Keratinocyte (primary cell): ENCODE measurements at regions not wholly inside any gene's neighbourhood (a gene's known extent, or its start where the extent isn't known, plus 50 kb on each side); places are given as distances from the start of the nearest gene placed in this dataset.

Experiments used
- DNase-seq: peaks from one replicate; pipeline ENCODE4 v3.0.0-alpha.2; 2011; ENCODE audit warnings: low read depth, missing footprints, low spot score
- FAIRE-seq: peaks from 2 replicates; lab custom pipeline; 2011; peaks lifted over from hg19 to GRCh38; lab: Jason Lieb, UNC
- H2AFZ ChIP-seq: 2 replicates; pipeline ENCODE4 v1.6.0; 2012; ENCODE audit warnings: low read length, control low read depth, inconsistent platforms; ENCODE audit not compliant: control insufficient read depth
- H3K27ac ChIP-seq: 2 replicates; pipeline ENCODE4 v1.5.1; 2011; ENCODE audit warnings: low read length; ENCODE audit not compliant: control insufficient read depth, insufficient read depth
- H3K27me3 ChIP-seq: 3 replicates; pipeline ENCODE4 v1.6.0; 2011; ENCODE audit warnings: low read length; ENCODE audit not compliant: control insufficient read depth, insufficient read depth; ENCODE audit errors: extremely low read depth
- H3K36me3 ChIP-seq, 2 experiments: 2 replicates in 1 of 2; 3 replicates in 1 of 2; pipeline ENCODE4 v1.5.1; 2011; ENCODE audit warnings: low read length in 2 of 2, mild to moderate bottlenecking in 1 of 2; ENCODE audit not compliant: control insufficient read depth in 2 of 2, insufficient read depth in 2 of 2; ENCODE audit errors: extremely low read depth in 1 of 2
- H3K4me1 ChIP-seq: 3 replicates; pipeline ENCODE4 v1.5.1; 2011; ENCODE audit warnings: low read length; ENCODE audit not compliant: control insufficient read depth, insufficient read depth; ENCODE audit errors: extremely low read depth
- H3K4me2 ChIP-seq: 3 replicates; pipeline ENCODE4 v1.6.0; 2011; ENCODE audit warnings: low read depth, low read length; ENCODE audit not compliant: control insufficient read depth, insufficient read depth; ENCODE audit errors: extremely low read depth
- H3K4me3 ChIP-seq, 3 experiments: fragments of 200-600 bp in 1 of 3; sonication (generic) in 1 of 3; 2 replicates in 2 of 3; 3 replicates in 1 of 3; pipeline ENCODE4 v1.5.1; 2011 to 2016; ENCODE audit warnings: low read length in 3 of 3, mild to moderate bottlenecking in 3 of 3, control low read depth in 2 of 3, inconsistent platforms in 1 of 3, low read depth in 1 of 3, mixed read lengths in 1 of 3, mixed run types in 1 of 3, moderate library complexity in 1 of 3; ENCODE audit not compliant: control insufficient read depth in 2 of 3, insufficient read depth in 2 of 3; ENCODE audit errors: extremely low read depth in 1 of 3
- H3K79me2 ChIP-seq: 2 replicates; pipeline ENCODE4 v1.6.0; 2012; ENCODE audit warnings: low read length; ENCODE audit not compliant: control insufficient read depth, insufficient read depth
- H3K9ac ChIP-seq: 3 replicates; pipeline ENCODE4 v1.6.0; 2011; ENCODE audit warnings: low read length; ENCODE audit not compliant: control insufficient read depth, insufficient read depth; ENCODE audit errors: extremely low read depth
- H3K9me1 ChIP-seq: 3 replicates; pipeline ENCODE4 v1.6.0; 2011; ENCODE audit warnings: low read length; ENCODE audit not compliant: control insufficient read depth, insufficient read depth; ENCODE audit errors: extremely low read depth
- H3K9me3 ChIP-seq: 2 replicates; pipeline ENCODE4 v1.5.1; 2012; ENCODE audit warnings: low read depth, low read length; ENCODE audit not compliant: control insufficient read depth
- H4K20me1 ChIP-seq: 3 replicates; pipeline ENCODE4 v1.6.0; 2011; ENCODE audit warnings: low read length; ENCODE audit not compliant: control insufficient read depth, insufficient read depth; ENCODE audit errors: extremely low read depth
- CTCF ChIP-seq, 3 experiments: IDR thresholded peaks in 1 of 3; conservative IDR thresholded peaks in 1 of 3; optimal IDR thresholded peaks in 1 of 3; 2 replicates in 2 of 3; 3 replicates in 1 of 3; pipeline versions ENCODE3 to v1.5.1; 2011; ENCODE audit warnings: low read length in 3 of 3, mild to moderate bottlenecking in 3 of 3, moderate library complexity in 2 of 3, control low read depth in 1 of 3, inconsistent platforms in 1 of 3; ENCODE audit not compliant: insufficient read depth in 2 of 3; ENCODE audit errors: extremely low read depth in 1 of 3
- EZH2 ChIP-seq: IDR thresholded peaks from one replicate; pipeline ENCODE4 v1.6.1; 2012; ENCODE audit warnings: inconsistent platforms, mild to moderate bottlenecking, low read length, moderate library complexity
- dilution Hi-C: fragments of 300-500 bp; cut with MboI; formaldehyde crosslinking; loops from one replicate; pipeline ENCODE4 v1.7.0; 2020; ENCODE audit warnings: low sequenced_read_pairs; ENCODE audit not compliant: extremely low pct_ligation_motif_present

- no peaks in the 10 kb centered on the region for H4K20me1 ChIP-seq
- H2AFZ ChIP-seq, result no peak overlapping the region
Observed at GRCh38 chr4:32251126-32251525, 1531.0 kb downstream of the PCDH7 start.

GRCh38 chr4:32251926-32252325, 1531.8 kb downstream of the PCDH7 start:
- H3K4me2 ChIP-seq, result no peak overlapping the region
- H3K27me3 ChIP-seq, result no peaks in the 10 kb centered on the region
- no peaks in the 10 kb centered on the region for H3K9me3 ChIP-seq
- H3K27ac ChIP-seq, result no peak overlapping the region
- H3K4me3 ChIP-seq, result no peak overlapping the region
- DNase-seq, result no peak
- no peaks in the 10 kb centered on the region for H3K36me3 ChIP-seq
- H3K9me1 ChIP-seq, result no peaks in the 10 kb centered on the region
- no peak overlapping the region for H3K9ac ChIP-seq
- no peaks in the 10 kb centered on the region for H4K20me1 ChIP-seq
- no peaks in the 10 kb centered on the region for H3K4me1 ChIP-seq
- dilution Hi-C loops, result no loop called here
- FAIRE-seq, result no peak
- no peak for TF ChIP-seq EZH2
- TF ChIP-seq CTCF (optimal IDR thresholded peaks at IDR 0.05 in 1 of 3, IDR thresholded peaks at IDR 0.05 in 1 of 3, conservative IDR thresholded peaks at IDR 0.05 in 1 of 3; ENCODE audit: extremely low read depth in 1 of 3, insufficient read depth in 2 of 3, low read length in 3 of 3), result no peak
- no peak overlapping the region for H2AFZ ChIP-seq
- no peaks in the 10 kb centered on the region for H3K79me2 ChIP-seq

More at GRCh38 chr4:32251126-32251525, 1531.0 kb downstream of the PCDH7 start:
- no peaks in the 10 kb centered on the region for H3K9me3 ChIP-seq
- no peaks in the 10 kb centered on the region for H3K36me3 ChIP-seq
- no peaks in the 10 kb centered on the region for H3K79me2 ChIP-seq
- dilution Hi-C loops, result no loop called here
- H3K27me3 ChIP-seq, result no peaks in the 10 kb centered on the region
- no peak for FAIRE-seq
- H3K4me2 ChIP-seq, result no peak overlapping the region
- no peak overlapping the region for H3K9ac ChIP-seq
- DNase-seq, result no peak
- H3K27ac ChIP-seq, result no peak overlapping the region
- TF ChIP-seq EZH2 (no peak), CTCF (optimal IDR thresholded peaks at IDR 0.05 in 1 of 3, IDR thresholded peaks at IDR 0.05 in 1 of 3, conservative IDR thresholded peaks at IDR 0.05 in 1 of 3; ENCODE audit: extremely low read depth in 1 of 3, insufficient read depth in 2 of 3, low read length in 3 of 3) (no peak)
- H3K4me3 ChIP-seq, result no peak overlapping the region
- H3K4me1 ChIP-seq, result no peaks in the 10 kb centered on the region
- H3K9me1 ChIP-seq, result no peaks in the 10 kb centered on the region
